Ascending aorta (tissue), 2 donors: ENCODE measurements at regions not wholly inside any gene's neighbourhood (a gene's known extent, or its start where the extent isn't known, plus 50 kb on each side); places are given as distances from the start of the nearest gene placed in this dataset.

Source experiments
- DNase-seq, 2 donors: peaks; one replicate each; pipeline ENCODE4 v3.0.0-alpha.2; 2019; ENCODE audit warnings: low spot score in 2 of 2
- H3K27ac ChIP-seq, 2 donors: fragments of 200-600 bp; sonication (generic); one replicate each; pipeline ENCODE4 v1.5.1; 2016 to 2017; ENCODE audit warnings: mild to moderate bottlenecking in 1 of 2
- H3K27me3 ChIP-seq: fragments of 200-600 bp; sonication (generic); one replicate; pipeline ENCODE4 v1.5.1; 2017
- H3K36me3 ChIP-seq, 2 donors: fragments of 200-600 bp; sonication (generic); one replicate each; pipeline ENCODE4 v1.5.1; 2016
- H3K4me1 ChIP-seq, 2 donors: fragments of 200-600 bp; sonication (generic); one replicate each; pipeline ENCODE4 v1.5.1; 2016 to 2017; ENCODE audit warnings: mild to moderate bottlenecking in 1 of 2
- H3K4me3 ChIP-seq, 2 donors: fragments of 200-600 bp; sonication (generic); one replicate each; pipeline ENCODE4 v1.5.1; 2016 to 2017; ENCODE audit warnings: mild to moderate bottlenecking in 1 of 2
- H3K9me3 ChIP-seq, 2 donors: fragments of 200-600 bp; sonication (generic); one replicate each; pipeline ENCODE4 v1.5.1; 2016
- CTCF ChIP-seq, 3 experiments: fragments of 200-600 bp in 2 of 3; fragments of 450-650 bp in 1 of 3; sonication (generic) in 2 of 3; IDR thresholded peaks; one replicate each; pipeline ENCODE4 v1.5.1; 2016 to 2019; ENCODE audit warnings: antibody characterized with exemption in 3 of 3, mild to moderate bottlenecking in 1 of 3, moderate library complexity in 1 of 3
- intact Hi-C: fragments of 100-400 bp; cut with DNase I; formaldehyde crosslinking; loops from one replicate; pipeline ENCODE4 v1.15.1; 2023

GRCh38 chr3:13208706-13209633 is 135.7 kb upstream of the IQSEC1 start:
- Histone ChIP-seq H3K4me3 (no peak overlapping the region), H3K4me1 (no peaks in the 10 kb centered on the region), H3K9me3 (no peaks in the 10 kb centered on the region), H3K27me3 (no peaks in the 10 kb centered on the region), H3K27ac (no peak overlapping the region), H3K36me3 (no peaks in the 10 kb centered on the region)
- intact Hi-C loops: no loop called here
- TF ChIP-seq CTCF (IDR thresholded peaks at IDR 0.05): no peak
- no peak for DNase-seq

- no peak for TF ChIP-seq CTCF (IDR thresholded peaks at IDR 0.05)
- no peak for DNase-seq
- Histone ChIP-seq H3K36me3 (no peaks in the 10 kb centered on the region), H3K9me3 (no peaks in the 10 kb centered on the region), H3K4me1 (no peaks in the 10 kb centered on the region), H3K27ac (no peak overlapping the region), H3K4me3 (no peak overlapping the region), H3K27me3 (no peaks in the 10 kb centered on the region)
- intact Hi-C loops: no loop called here
Measured at GRCh38 chr3:13207975-13208705, 134.9 kb upstream of the IQSEC1 start.

GRCh38 chr3:13207578-13207922 is 134.3 kb upstream of the IQSEC1 start:
- intact Hi-C loops: no loop called here
- Histone ChIP-seq H3K9me3 (no peaks in the 10 kb centered on the region), H3K36me3 (no peaks in the 10 kb centered on the region), H3K27me3 (no peaks in the 10 kb centered on the region), H3K4me3 (no peak overlapping the region), H3K27ac (no peak overlapping the region), H3K4me1 (no peaks in the 10 kb centered on the region)
- no peak for DNase-seq
- no peak for TF ChIP-seq CTCF (IDR thresholded peaks at IDR 0.05)

- H3K4me3 ChIP-seq: no peak overlapping the region
- intact Hi-C loops: no loop called here
- no peak overlapping the region for H3K27ac ChIP-seq
- DNase-seq: no peak
- H3K9me3 ChIP-seq: no peaks in the 10 kb centered on the region
- H3K36me3 ChIP-seq: no peaks in the 10 kb centered on the region
- no peaks in the 10 kb centered on the region for H3K4me1 ChIP-seq
- TF ChIP-seq CTCF (IDR thresholded peaks at IDR 0.05): no peak
- H3K27me3 ChIP-seq: no peaks in the 10 kb centered on the region
Measured at GRCh38 chr3:13206799-13207577, 133.8 kb upstream of the IQSEC1 start.

DNA sequence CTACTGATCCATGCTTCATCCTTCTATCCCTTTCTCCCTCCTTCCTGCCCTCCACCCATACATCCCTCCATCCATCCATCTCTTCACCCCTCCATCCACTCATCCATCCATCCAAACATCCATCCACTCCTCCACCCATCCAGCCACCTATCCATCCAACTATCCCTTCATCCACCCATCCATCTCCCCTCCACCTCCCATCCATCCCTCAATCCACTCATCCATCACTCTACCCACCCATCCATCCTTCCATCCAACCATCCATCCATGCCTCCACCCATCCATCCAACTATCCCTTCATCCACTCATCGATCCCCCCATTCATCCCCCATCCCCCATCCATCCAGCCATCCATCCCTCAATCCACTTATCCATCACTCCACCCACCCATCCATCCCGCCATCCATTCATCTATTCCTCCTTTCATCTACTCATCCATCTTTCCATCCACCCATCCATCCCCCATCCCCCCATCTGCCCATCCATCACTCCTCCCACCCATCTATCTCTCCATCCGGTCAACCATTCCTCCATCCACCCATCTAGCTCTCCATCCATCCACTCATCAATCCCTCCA is 132.4 kb upstream of the IQSEC1 start:
- TF ChIP-seq CTCF (IDR thresholded peaks at IDR 0.05): no peak
- Histone ChIP-seq H3K27ac (no peak overlapping the region), H3K4me1 (no peaks in the 10 kb centered on the region), H3K27me3 (no peaks in the 10 kb centered on the region), H3K4me3 (no peak overlapping the region), H3K9me3 (no peaks in the 10 kb centered on the region), H3K36me3 (no peaks in the 10 kb centered on the region)
- intact Hi-C loops: no loop called here
- DNase-seq: no peak
